Tibial nerve (tissue), 4 donors: ENCODE measurements at regions not wholly inside any gene's neighbourhood (a gene's known extent, or its start where the extent isn't known, plus 50 kb on each side); places are given as distances from the start of the nearest gene placed in this dataset.

ENCODE experiments used
- DNase-seq, 2 donors: peaks; one replicate each; pipeline ENCODE4 v3.0.0-alpha.2; 2019; ENCODE audit warnings: low spot score in 2 of 2
- H3K27ac ChIP-seq, 4 donors: fragments of 200-600 bp; sonication (generic) in 3 of 4; one replicate each; pipeline ENCODE4 v1.5.1; 2017 to 2019; ENCODE audit warnings: mild to moderate bottlenecking in 1 of 4
- H3K27me3 ChIP-seq, 2 donors: fragments of 200-600 bp; sonication (generic) in 1 of 2; one replicate each; pipeline versions ENCODE4 v1.5.1 to v1.6.0; 2017 to 2019
- H3K36me3 ChIP-seq, 3 donors: fragments of 200-600 bp; sonication (generic); one replicate each; pipeline ENCODE4 v1.5.1; 2018 to 2019
- H3K4me1 ChIP-seq, 4 donors: fragments of 200-600 bp; sonication (generic) in 3 of 4; one replicate each; pipeline ENCODE4 v1.5.1; 2017 to 2019
- H3K4me3 ChIP-seq, 4 donors: fragments of 200-600 bp; sonication (generic) in 3 of 4; one replicate each; pipeline ENCODE4 v1.5.1; 2017 to 2019; ENCODE audit warnings: mild to moderate bottlenecking in 1 of 4, moderate library complexity in 1 of 4
- H3K9me3 ChIP-seq, 4 donors: fragments of 200-600 bp; sonication (generic) in 3 of 4; one replicate each; pipeline ENCODE4 v1.5.1; 2017 to 2019
- CTCF ChIP-seq, 5 experiments: fragments of 200-600 bp in 3 of 5; fragments of 450-650 bp in 2 of 5; sonication (generic) in 3 of 5; IDR thresholded peaks; one replicate each; pipeline ENCODE4 v1.5.1; 2016 to 2019; ENCODE audit warnings: antibody characterized with exemption in 5 of 5, mild to moderate bottlenecking in 3 of 5, moderate library complexity in 2 of 5
- EP300 ChIP-seq, 2 donors: sonication (generic); formaldehyde crosslinking; IDR thresholded peaks; one replicate each; pipeline ENCODE4 v1.6.1; 2017; ENCODE audit warnings: antibody characterized with exemption in 2 of 2, mild to moderate bottlenecking in 1 of 2
- POLR2A ChIP-seq, 2 donors: fragments of 450-650 bp; IDR thresholded peaks; one replicate each; pipeline ENCODE4 v1.6.1; 2017; ENCODE audit warnings: antibody characterized with exemption in 2 of 2, mild to moderate bottlenecking in 2 of 2, moderate library complexity in 2 of 2
- WGBS, 2 donors: methylation state at CpG; one replicate each; pipeline ENCODE4 v1.1.5; 2018; 5-methylcytosine and 5-hydroxymethylcytosine counted together

GRCh38 chr7:19268737-19269136 is 123.5 kb upstream of the FERD3L start:
- no peaks in the 10 kb centered on the region for H3K4me1 ChIP-seq
- no peak overlapping the region for H3K27ac ChIP-seq
- H3K36me3 ChIP-seq, result no peaks in the 10 kb centered on the region
- H3K9me3 ChIP-seq, result peaks cover 0 to 18% (median 0%) of the 10 kb centered on the region in 4 donors
- DNase-seq, result no peak
- no peak overlapping the region for H3K4me3 ChIP-seq
- no peaks in the 10 kb centered on the region for H3K27me3 ChIP-seq
- 41 to 55% methylated on average over 2 of the region's 2 CpGs for WGBS, 2 donors
- no peak for TF ChIP-seq POLR2A (IDR thresholded peaks at IDR 0.05)
- TF ChIP-seq EP300 (IDR thresholded peaks at IDR 0.05), result no peak
- no peak for TF ChIP-seq CTCF (IDR thresholded peaks at IDR 0.05)

GRCh38 chr7:19262826-19263225 is 117.6 kb upstream of the FERD3L start:
- no peak overlapping the region for H3K27ac ChIP-seq
- no peak overlapping the region for H3K4me3 ChIP-seq
- WGBS, 2 donors, result 55 to 65% methylated on average over 2 of the region's 2 CpGs
- H3K4me1 ChIP-seq, result no peaks in the 10 kb centered on the region
- no peak for DNase-seq
- H3K27me3 ChIP-seq, result no peaks in the 10 kb centered on the region
- H3K36me3 ChIP-seq, result no peaks in the 10 kb centered on the region
- no peaks in the 10 kb centered on the region for H3K9me3 ChIP-seq
- TF ChIP-seq CTCF (IDR thresholded peaks at IDR 0.05) (no peak), POLR2A (IDR thresholded peaks at IDR 0.05) (no peak), EP300 (IDR thresholded peaks at IDR 0.05) (no peak)

- WGBS, 2 donors, result 47 to 58% methylated on average over 4 of the region's 4 CpGs
- Histone ChIP-seq H3K4me3 (no peak overlapping the region), H3K4me1 (no peaks in the 10 kb centered on the region), H3K27me3 (no peaks in the 10 kb centered on the region), H3K9me3 (no peaks in the 10 kb centered on the region), H3K27ac (no peak overlapping the region), H3K36me3 (no peaks in the 10 kb centered on the region)
- TF ChIP-seq CTCF (IDR thresholded peaks at IDR 0.05) (no peak), POLR2A (IDR thresholded peaks at IDR 0.05) (no peak), EP300 (IDR thresholded peaks at IDR 0.05) (no peak)
- no peak for DNase-seq
Observed at GRCh38 chr7:19249281-19249680, 104.1 kb upstream of the FERD3L start.

GRCh38 chr7:19248681-19249080 is 103.5 kb upstream of the FERD3L start:
- no peak for DNase-seq
- H3K4me3 ChIP-seq, result no peak overlapping the region
- H3K27me3 ChIP-seq, result no peaks in the 10 kb centered on the region
- H3K4me1 ChIP-seq, result no peaks in the 10 kb centered on the region
- H3K9me3 ChIP-seq, result no peaks in the 10 kb centered on the region
- TF ChIP-seq POLR2A (IDR thresholded peaks at IDR 0.05) (no peak), EP300 (IDR thresholded peaks at IDR 0.05) (no peak), CTCF (IDR thresholded peaks at IDR 0.05) (no peak)
- H3K36me3 ChIP-seq, result no peaks in the 10 kb centered on the region
- H3K27ac ChIP-seq, result no peak overlapping the region
- WGBS, 2 donors, result 46 to 63% methylated on average over 2 of the region's 2 CpGs

GRCh38 chr7:19248115-19248514 is 102.9 kb upstream of the FERD3L start:
- no peaks in the 10 kb centered on the region for H3K36me3 ChIP-seq
- H3K4me3 ChIP-seq, result no peak overlapping the region
- 90 to 92% methylated on average over 2 of the region's 2 CpGs for WGBS, 2 donors
- H3K4me1 ChIP-seq, result no peaks in the 10 kb centered on the region
- no peak overlapping the region for H3K27ac ChIP-seq
- no peaks in the 10 kb centered on the region for H3K27me3 ChIP-seq
- H3K9me3 ChIP-seq, result no peaks in the 10 kb centered on the region
- TF ChIP-seq CTCF (IDR thresholded peaks at IDR 0.05), result no peak
- no peak for TF ChIP-seq EP300 (IDR thresholded peaks at IDR 0.05)
- no peak for TF ChIP-seq POLR2A (IDR thresholded peaks at IDR 0.05)
- no peak for DNase-seq
